HuH-7.5 (cell line): ENCODE measurements at regions not wholly inside any gene's neighbourhood (a gene's known extent, or its start where the extent isn't known, plus 50 kb on each side); places are given as distances from the start of the nearest gene placed in this dataset.

Source experiments
- DNase-seq: peaks from one replicate; pipeline ENCODE4 v3.0.0; 2011; ENCODE audit warnings: low spot score

GRCh38 chr7:96638669-96639068, 71.0 kb downstream of the SEM1 start:
- DNase-seq: no peak

GRCh38 chr7:96637522-96637921, 72.1 kb downstream of the SEM1 start:
- no peak for DNase-seq

GRCh38 chr7:96636979-96637378, 72.7 kb downstream of the SEM1 start:
- no peak for DNase-seq

GRCh38 chr7:96636342-96636860, 73.2 kb downstream of the SEM1 start:
- no peak for DNase-seq

GRCh38 chr7:96629884-96630283, 79.8 kb downstream of the SEM1 start:
- DNase-seq: no peak

- DNase-seq: no peak
Measured at GRCh38 chr7:96624954-96625353, 84.7 kb downstream of the SEM1 start.

- no peak for DNase-seq
Measured at GRCh38 chr7:96621932-96622331, 87.7 kb downstream of the SEM1 start.

- DNase-seq: no peak
Measured at GRCh38 chr7:96614154-96614867, 95.3 kb downstream of the SEM1 start.

GRCh38 chr7:96612034-96612433, 97.6 kb downstream of the SEM1 start:
- no peak for DNase-seq

- DNase-seq: no peak
Measured at GRCh38 chr7:96605045-96605716, 104.5 kb downstream of the SEM1 start.

- no peak for DNase-seq
Measured at GRCh38 chr7:96599288-96599936, 110.2 kb downstream of the SEM1 start.

GRCh38 chr7:96598421-96598820, 111.2 kb downstream of the SEM1 start:
- no peak for DNase-seq

GRCh38 chr7:96596120-96596826, 113.4 kb downstream of the SEM1 start:
- no peak for DNase-seq

- DNase-seq: no peak
Measured at GRCh38 chr7:96591900-96592676, 117.6 kb downstream of the SEM1 start.

GRCh38 chr7:96591159-96591899, 118.3 kb downstream of the SEM1 start:
- no peak for DNase-seq

GRCh38 chr7:96589038-96589437, 120.6 kb downstream of the SEM1 start:
- no peak for DNase-seq

- no peak for DNase-seq
Measured at GRCh38 chr7:96579119-96579518, 130.5 kb downstream of the SEM1 start.

GRCh38 chr7:96578606-96579005, 131.0 kb downstream of the SEM1 start:
- DNase-seq: no peak

- no peak for DNase-seq
Measured at GRCh38 chr7:96563409-96563808, 146.2 kb downstream of the SEM1 start.

GRCh38 chr7:96562966-96563365, 146.7 kb downstream of the SEM1 start:
- no peak for DNase-seq

- no peak for DNase-seq
Measured at GRCh38 chr7:96562458-96562857, 147.2 kb downstream of the SEM1 start.
